IMR-90 (cell line): ENCODE measurements at regions not wholly inside any gene's neighbourhood (a gene's known extent, or its start where the extent isn't known, plus 50 kb on each side); places are given as distances from the start of the nearest gene placed in this dataset.

Experiments used
- ATAC-seq: fragments of 200-7000 bp; cut with Tn5 transposase; 2 replicates; pipeline ENCODE4 v1.9.1; 2020; ENCODE audit warnings: low read depth, mild to moderate bottlenecking, moderate library complexity
- BruUV-seq: library from RNA; stranded (reverse); fragments of 400-500 nt; replicated peaks from 2 replicates; lab custom pipeline; 2021; lab: Mats Ljungman, UMichigan
- CTCF ChIA-PET: fragments of 300-600 bp; formaldehyde crosslinking; extraction: SDS; loops from one replicate; lab custom pipeline; 2021; ENCODE audit warnings: antibody characterized with exemption; lab: Yijun Ruan, JAX
- POLR2A ChIA-PET: fragments of 300-600 bp; sonication (Branson Sonifier 250); formaldehyde crosslinking; loops from one replicate; lab custom pipeline; 2022; ENCODE audit warnings: antibody characterized with exemption; ENCODE audit not compliant: unreplicated experiment; lab: Charles Lee
- DNase-seq: peaks from one replicate; pipeline ENCODE4 v3.0.0; 2013
- H2AFZ ChIP-seq: replicated peaks from 2 replicates; pipeline ENCODE3; 2013; ENCODE audit warnings: low read length, mild to moderate bottlenecking; ENCODE audit not compliant: poor library complexity
- H2AK5ac ChIP-seq: 2 replicates; pipeline ENCODE4 v1.6.1; 2013; ENCODE audit warnings: low read depth, low read length, inconsistent platforms
- H2AK9ac ChIP-seq: replicated peaks from 2 replicates; pipeline ENCODE3; 2013; ENCODE audit warnings: mild to moderate bottlenecking, low read depth, low read length, moderate library complexity; ENCODE audit not compliant: poor library complexity
- H2BK120ac ChIP-seq: 2 replicates; pipeline ENCODE4 v1.6.1; 2013; ENCODE audit warnings: low read depth, low read length, inconsistent platforms
- H2BK15ac ChIP-seq: 3 replicates; pipeline ENCODE4 v1.6.1; 2013; ENCODE audit warnings: low read depth, low read length, inconsistent platforms
- H2BK20ac ChIP-seq: 2 replicates; pipeline ENCODE4 v1.6.1; 2013; ENCODE audit warnings: low read depth, mild to moderate bottlenecking, inconsistent platforms, low read length, moderate library complexity
- H2BK5ac ChIP-seq: 2 replicates; pipeline ENCODE4 v1.6.1; 2013; ENCODE audit warnings: mild to moderate bottlenecking, low read depth, low read length, inconsistent platforms; ENCODE audit not compliant: poor library complexity, severe bottlenecking
- H3K14ac ChIP-seq: replicated peaks from 2 replicates; pipeline ENCODE4 v1.6.1; 2013; ENCODE audit warnings: low read depth, low read length, inconsistent platforms
- H3K18ac ChIP-seq: 2 replicates; pipeline ENCODE4 v1.6.1; 2013; ENCODE audit warnings: low read depth, low read length, control low read depth
- H3K23ac ChIP-seq: 2 replicates; pipeline ENCODE4 v1.6.1; 2013; ENCODE audit warnings: low read depth, low read length, inconsistent platforms
- H3K27ac ChIP-seq: 2 replicates; pipeline ENCODE4 v1.5.1; 2013; ENCODE audit warnings: mild to moderate bottlenecking, control low read depth, low read length; ENCODE audit not compliant: insufficient read depth
- H3K27me3 ChIP-seq: 2 replicates; pipeline ENCODE4 v1.6.1; 2013; ENCODE audit warnings: low read length; ENCODE audit not compliant: control insufficient read depth, insufficient read depth
- H3K36me3 ChIP-seq: 2 replicates; pipeline ENCODE4 v1.6.1; 2013; ENCODE audit warnings: low read length, mixed read lengths; ENCODE audit not compliant: control insufficient read depth, insufficient read depth
- H3K4ac ChIP-seq: 2 replicates; pipeline ENCODE4 v1.6.1; 2013; ENCODE audit warnings: low read depth, low read length, inconsistent platforms
- H3K4me1 ChIP-seq: 2 replicates; pipeline ENCODE4 v1.6.1; 2013; ENCODE audit warnings: low read length, mixed read lengths; ENCODE audit not compliant: control insufficient read depth, insufficient read depth
- H3K4me2 ChIP-seq: 2 replicates; pipeline ENCODE4 v1.6.1; 2013; ENCODE audit warnings: low read depth, mild to moderate bottlenecking, control low read depth, low read length, moderate library complexity
- H3K4me3 ChIP-seq: 2 replicates; pipeline ENCODE4 v1.5.1; 2013; ENCODE audit warnings: low read depth, mild to moderate bottlenecking, control low read depth, low read length, moderate library complexity; ENCODE audit not compliant: insufficient read depth
- H3K56ac ChIP-seq: 2 replicates; pipeline ENCODE4 v1.6.1; 2013; ENCODE audit warnings: low read length, inconsistent platforms; ENCODE audit not compliant: insufficient read depth; ENCODE audit errors: extremely low read depth
- H3K79me1 ChIP-seq, 2 experiments: 2 replicates each; pipeline ENCODE4 v1.6.1; 2013; ENCODE audit warnings: low read length in 2 of 2, inconsistent platforms in 1 of 2, low read depth in 1 of 2
- H3K9ac ChIP-seq: 2 replicates; pipeline ENCODE4 v1.6.1; 2013; ENCODE audit warnings: low read depth, low read length, control low read depth
- H3K9me1 ChIP-seq: 2 replicates; pipeline ENCODE4 v1.6.1; 2013; ENCODE audit warnings: low read length, inconsistent platforms; ENCODE audit not compliant: insufficient read depth
- H3K9me3 ChIP-seq: 2 replicates; pipeline ENCODE4 v1.6.1; 2013; ENCODE audit warnings: low read length; ENCODE audit not compliant: control insufficient read depth, insufficient read depth
- H4K20me1 ChIP-seq: 2 replicates; pipeline ENCODE4 v1.6.1; 2013; ENCODE audit warnings: low read length, inconsistent platforms; ENCODE audit not compliant: insufficient read depth
- H4K5ac ChIP-seq: 2 replicates; pipeline ENCODE4 v1.6.1; 2013; ENCODE audit warnings: mild to moderate bottlenecking, low read depth, low read length, control low read depth
- H4K8ac ChIP-seq, 2 experiments: 2 replicates each; pipeline ENCODE4 v1.6.1; 2013; ENCODE audit warnings: low read depth in 2 of 2, low read length in 2 of 2, control low read depth in 1 of 2, inconsistent platforms in 1 of 2
- H4K91ac ChIP-seq: 2 replicates; pipeline ENCODE4 v1.6.1; 2013; ENCODE audit warnings: low read depth, low read length, inconsistent platforms; ENCODE audit not compliant: insufficient read depth
- BHLHE40 ChIP-seq: fragments of 150-350 bp; IDR thresholded peaks from 2 replicates; pipeline ENCODE4 v1.6.1; 2016; ENCODE audit warnings: mild to moderate bottlenecking, low read depth, low read length
- MAFK ChIP-seq: IDR thresholded peaks from 2 replicates; pipeline ENCODE4 v1.6.1; 2012; ENCODE audit warnings: low read depth, low read length, improper control_type of control experiment
- MXI1 ChIP-seq: IDR thresholded peaks from 2 replicates; pipeline ENCODE4 v1.6.1; 2012; ENCODE audit warnings: low read depth, mild to moderate bottlenecking, low read length, moderate library complexity, borderline replicate concordance
- NFE2L2 ChIP-seq: fragments of 150-350 bp; IDR thresholded peaks from 2 replicates; pipeline ENCODE4 v1.6.1; 2016; ENCODE audit warnings: low read depth, mild to moderate bottlenecking, low read length
- RAD21 ChIP-seq: IDR thresholded peaks from 2 replicates; pipeline ENCODE4 v1.6.1; 2012; ENCODE audit warnings: low read length, improper control_type of control experiment
- RCOR1 ChIP-seq: IDR thresholded peaks from 2 replicates; pipeline ENCODE4 v1.6.1; 2012; ENCODE audit warnings: mild to moderate bottlenecking, low read length, improper control_type of control experiment; ENCODE audit not compliant: insufficient replicate concordance
- RFX5 ChIP-seq: IDR thresholded peaks from 2 replicates; pipeline ENCODE4 v1.8.0; 2012; ENCODE audit warnings: low read depth, mild to moderate bottlenecking, low read length, moderate library complexity
- SMC3 ChIP-seq: fragments of 150-350 bp; IDR thresholded peaks from 2 replicates; pipeline ENCODE4 v1.6.1; 2016; ENCODE audit warnings: low read depth, mild to moderate bottlenecking, antibody characterized with exemption, low read length, moderate library complexity
- WGBS, 2 experiments: methylation state at CpG; one replicate each; pipeline versions ENCODE4 v1.1.5 to v1.1.7; 2013; ENCODE audit warnings: missing lambda C conversion rate in 2 of 2; ENCODE audit not compliant: insufficient read length in 1 of 2; ENCODE audit errors: extremely low coverage in 2 of 2; 5-methylcytosine and 5-hydroxymethylcytosine counted together
- dilution Hi-C: fragments of 300-500 bp; cut with HindIII; formaldehyde crosslinking; loops from one replicate; pipeline ENCODE4 v1.14.3; 2018; ENCODE audit warnings: low sequenced_read_pairs; ENCODE audit not compliant: unreplicated experiment
- in situ Hi-C: fragments of 300-500 bp; cut with MboI; formaldehyde crosslinking; loops from 3 replicates; pipeline ENCODE4 v1.14.3; 2019; ENCODE audit warnings: low sequenced_read_pairs, inconsistent platforms, mixed read lengths
- intact Hi-C: fragments of 100-400 bp; cut with micrococcal nuclease; formaldehyde crosslinking; loops from 2 replicates; pipeline ENCODE4 v1.10.0; 2022
- TF ChIP-seq, protein P1 (sequence below): conservative IDR thresholded peaks from 2 replicates; pipeline ENCODE4 v1.5.1; 2012; ENCODE audit warnings: mild to moderate bottlenecking, low read depth, low read length, improper control_type of control experiment
- TF ChIP-seq, protein P2 (sequence below): fragments of 150-350 bp; IDR thresholded peaks from 2 replicates; pipeline ENCODE4 v1.6.1; 2016; ENCODE audit warnings: low read depth, mild to moderate bottlenecking, low read length, moderate library complexity, borderline replicate concordance

DNA sequence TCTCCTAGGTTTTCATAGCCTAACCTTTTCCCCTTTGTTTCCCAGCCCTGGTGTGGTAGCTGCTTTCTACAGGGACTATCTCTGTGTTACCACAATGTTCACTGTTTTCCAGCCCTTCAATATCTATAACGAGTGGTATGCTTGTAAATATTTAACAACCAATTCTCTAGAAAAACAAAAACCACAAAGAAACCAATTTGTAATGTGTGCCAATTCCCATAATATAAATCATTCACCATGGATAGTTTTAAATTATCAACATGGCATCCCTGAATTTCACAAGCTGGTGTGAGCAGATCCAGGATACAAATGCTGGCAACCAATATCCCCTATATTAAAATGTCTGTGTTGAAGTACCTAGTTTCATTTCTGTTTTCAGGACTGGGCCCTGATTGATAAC is 200.7 kb upstream of the FOXN2 start:
- Histone ChIP-seq H3K23ac (no peak overlapping the region), H3K27me3 (no peaks in the 10 kb centered on the region), H2BK20ac (no peak overlapping the region), H3K4ac (0 out of 2 replicates have a peak overlapping the region, but pooled peaks have one; percentile 54), H3K4me3 (no peak overlapping the region), H4K20me1 (no peaks in the 10 kb centered on the region; the same call in 1 of the 2 replicates), H3K79me1 (no peaks in the 10 kb centered on the region), H3K9me3 (no peaks in the 10 kb centered on the region), H2AK9ac (no peak overlapping the region), H3K9me1 (0 out of 2 replicates have a peak, but pooled peaks cover 3% of the 10 kb centered on the region), H2BK15ac (0 out of 3 replicates have a peak overlapping the region, but pooled peaks have one; percentile 0), H3K14ac (no peak overlapping the region), H4K91ac (no peak overlapping the region), H4K5ac (no peak overlapping the region), H3K18ac (no peak overlapping the region), H3K4me1 (peaks cover 10% of the 10 kb centered on the region), H4K8ac (no peak overlapping the region), H2BK5ac (no peak overlapping the region), H3K36me3 (no peaks in the 10 kb centered on the region), H3K9ac (no peak overlapping the region), H3K56ac (no peak overlapping the region), H2AK5ac (peak overlapping the region; percentile 6; the same call in 1 of the 2 replicates), H2AFZ (peak overlapping the region; percentile 4), H2BK120ac (no peak overlapping the region), H3K4me2 (no peak overlapping the region), H3K27ac (no peak overlapping the region)
- TF ChIP-seq BHLHE40 (no peak), SMC3 (no peak), NFE2L2 (no peak), RAD21 (no peak), RCOR1 (no peak), MXI1 (no peak), MAFK (no peak), RFX5 (no peak)
- TF ChIP-seq, protein P1, sequence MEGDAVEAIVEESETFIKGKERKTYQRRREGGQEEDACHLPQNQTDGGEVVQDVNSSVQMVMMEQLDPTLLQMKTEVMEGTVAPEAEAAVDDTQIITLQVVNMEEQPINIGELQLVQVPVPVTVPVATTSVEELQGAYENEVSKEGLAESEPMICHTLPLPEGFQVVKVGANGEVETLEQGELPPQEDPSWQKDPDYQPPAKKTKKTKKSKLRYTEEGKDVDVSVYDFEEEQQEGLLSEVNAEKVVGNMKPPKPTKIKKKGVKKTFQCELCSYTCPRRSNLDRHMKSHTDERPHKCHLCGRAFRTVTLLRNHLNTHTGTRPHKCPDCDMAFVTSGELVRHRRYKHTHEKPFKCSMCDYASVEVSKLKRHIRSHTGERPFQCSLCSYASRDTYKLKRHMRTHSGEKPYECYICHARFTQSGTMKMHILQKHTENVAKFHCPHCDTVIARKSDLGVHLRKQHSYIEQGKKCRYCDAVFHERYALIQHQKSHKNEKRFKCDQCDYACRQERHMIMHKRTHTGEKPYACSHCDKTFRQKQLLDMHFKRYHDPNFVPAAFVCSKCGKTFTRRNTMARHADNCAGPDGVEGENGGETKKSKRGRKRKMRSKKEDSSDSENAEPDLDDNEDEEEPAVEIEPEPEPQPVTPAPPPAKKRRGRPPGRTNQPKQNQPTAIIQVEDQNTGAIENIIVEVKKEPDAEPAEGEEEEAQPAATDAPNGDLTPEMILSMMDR = no peak
- TF ChIP-seq, protein P2, sequence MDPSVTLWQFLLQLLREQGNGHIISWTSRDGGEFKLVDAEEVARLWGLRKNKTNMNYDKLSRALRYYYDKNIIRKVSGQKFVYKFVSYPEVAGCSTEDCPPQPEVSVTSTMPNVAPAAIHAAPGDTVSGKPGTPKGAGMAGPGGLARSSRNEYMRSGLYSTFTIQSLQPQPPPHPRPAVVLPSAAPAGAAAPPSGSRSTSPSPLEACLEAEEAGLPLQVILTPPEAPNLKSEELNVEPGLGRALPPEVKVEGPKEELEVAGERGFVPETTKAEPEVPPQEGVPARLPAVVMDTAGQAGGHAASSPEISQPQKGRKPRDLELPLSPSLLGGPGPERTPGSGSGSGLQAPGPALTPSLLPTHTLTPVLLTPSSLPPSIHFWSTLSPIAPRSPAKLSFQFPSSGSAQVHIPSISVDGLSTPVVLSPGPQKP = no peak
- no CpG with 5 or more reads among the region's 1 CpG for WGBS, 2 experiments
- in situ Hi-C loops = no loop called here
- no peak for DNase-seq
- dilution Hi-C loops = no loop called here
- ChIA-PET CTCF (no interaction called here), POLR2A (no interaction called here)
- ATAC-seq = no peak
- intact Hi-C loops = no loop called here
- no TSS peak for BruUV-seq
